Right lobe of liver (tissue), 6 donors: ENCODE measurements at regions not wholly inside any gene's neighbourhood (a gene's known extent, or its start where the extent isn't known, plus 50 kb on each side); places are given as distances from the start of the nearest gene placed in this dataset.
A peak's percentile ranks its signal among the peaks of the same experiment; 100 is the strongest.

Experiments used
- ATAC-seq, 4 donors: fragments of 200-7000 bp; cut with Tn5 transposase; one replicate each; pipeline ENCODE4 v1.9.1; 2020; ENCODE audit warnings: mild to moderate bottlenecking in 4 of 4, moderate library complexity in 4 of 4
- DNase-seq, 3 donors: peaks; one replicate each; pipeline ENCODE4 v3.0.0-alpha.2; 2020
- H3K27ac ChIP-seq, 3 donors: fragments of 200-600 bp; one replicate each; pipeline ENCODE4 v1.8.0; 2022
- H3K27me3 ChIP-seq, 2 donors: fragments of 200-600 bp; one replicate each; pipeline ENCODE4 v1.8.0; 2022
- H3K36me3 ChIP-seq, 4 donors: fragments of 200-600 bp; sonication (generic) in 1 of 4; one replicate each; pipeline versions ENCODE4 v1.5.1 to v1.8.0; 2017 to 2022; ENCODE audit warnings: control low read depth in 1 of 4
- H3K4me1 ChIP-seq, 4 donors: fragments of 200-600 bp; sonication (generic) in 1 of 4; one replicate each; pipeline versions ENCODE4 v1.5.1 to v1.8.0; 2017 to 2022; ENCODE audit warnings: control low read depth in 1 of 4
- H3K4me3 ChIP-seq, 3 donors: fragments of 200-600 bp; one replicate each; pipeline ENCODE4 v1.8.0; 2022
- H3K9me3 ChIP-seq, 4 donors: fragments of 200-600 bp; sonication (generic) in 1 of 4; one replicate each; pipeline versions ENCODE4 v1.5.1 to v1.8.0; 2017 to 2022; ENCODE audit warnings: control low read depth in 1 of 4
- POLR2A ChIP-seq: fragments of 450-650 bp; IDR thresholded peaks from one replicate; pipeline ENCODE4 v1.6.1; 2017; ENCODE audit warnings: antibody characterized with exemption, mild to moderate bottlenecking
- WGBS: methylation state at CpG from one replicate; pipeline ENCODE4 v1.1.6; 2018; ENCODE audit warnings: low coverage, low lambda C conversion rate; ENCODE audit not compliant: insufficient coverage; ENCODE audit errors: missing lambda C conversion rate; 5-methylcytosine and 5-hydroxymethylcytosine counted together
- intact Hi-C, 2 donors: fragments of 100-400 bp; cut with DNase I; formaldehyde crosslinking; loops; one replicate each; pipeline versions ENCODE4 v1.11.2 to v1.14.1; 2022
- TF ChIP-seq, protein P1 (sequence below), 4 donors: fragments of 200-600 bp in 3 of 4; fragments of 450-650 bp in 1 of 4; IDR thresholded peaks; one replicate each; pipeline versions ENCODE4 v1.5.1 to v1.8.0; 2016 to 2022; ENCODE audit warnings: antibody characterized with exemption in 4 of 4, mild to moderate bottlenecking in 2 of 4
- donor health status: DM: no; HTN: yes; CAD: no.
- donor health status: DM: no; HTN: no; CAD: no.
- donor health status: DM: no; HTN: no; CAD: no.
- donor health status: DM: no; HTN: yes; CAD: no.
- donor health status: DM: no; HTN: yes; CAD: no.

DNA sequence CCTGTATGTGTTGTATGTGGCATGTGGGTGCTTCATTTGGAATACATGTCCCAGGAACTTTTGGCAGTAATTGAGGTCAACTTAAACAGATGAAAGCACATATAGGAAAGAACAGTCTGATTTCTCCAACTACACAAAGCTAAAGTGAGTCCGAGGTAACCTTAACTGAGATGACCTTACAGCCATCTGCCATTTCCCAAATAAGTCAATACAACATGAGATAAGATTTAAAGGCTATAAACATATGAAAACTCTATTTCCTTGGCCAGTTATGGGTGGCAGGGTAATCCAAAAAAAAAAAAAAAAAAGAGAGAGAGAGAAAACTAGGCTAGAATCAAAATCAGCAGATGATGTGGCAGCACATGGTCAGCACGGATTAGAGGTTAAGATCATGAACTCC, 1068.3 kb downstream of the KHDRBS2 start:
- WGBS: 30% methylated on average over 2 of the region's 2 CpGs
- no peak for DNase-seq
- TF ChIP-seq, protein P1, sequence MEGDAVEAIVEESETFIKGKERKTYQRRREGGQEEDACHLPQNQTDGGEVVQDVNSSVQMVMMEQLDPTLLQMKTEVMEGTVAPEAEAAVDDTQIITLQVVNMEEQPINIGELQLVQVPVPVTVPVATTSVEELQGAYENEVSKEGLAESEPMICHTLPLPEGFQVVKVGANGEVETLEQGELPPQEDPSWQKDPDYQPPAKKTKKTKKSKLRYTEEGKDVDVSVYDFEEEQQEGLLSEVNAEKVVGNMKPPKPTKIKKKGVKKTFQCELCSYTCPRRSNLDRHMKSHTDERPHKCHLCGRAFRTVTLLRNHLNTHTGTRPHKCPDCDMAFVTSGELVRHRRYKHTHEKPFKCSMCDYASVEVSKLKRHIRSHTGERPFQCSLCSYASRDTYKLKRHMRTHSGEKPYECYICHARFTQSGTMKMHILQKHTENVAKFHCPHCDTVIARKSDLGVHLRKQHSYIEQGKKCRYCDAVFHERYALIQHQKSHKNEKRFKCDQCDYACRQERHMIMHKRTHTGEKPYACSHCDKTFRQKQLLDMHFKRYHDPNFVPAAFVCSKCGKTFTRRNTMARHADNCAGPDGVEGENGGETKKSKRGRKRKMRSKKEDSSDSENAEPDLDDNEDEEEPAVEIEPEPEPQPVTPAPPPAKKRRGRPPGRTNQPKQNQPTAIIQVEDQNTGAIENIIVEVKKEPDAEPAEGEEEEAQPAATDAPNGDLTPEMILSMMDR (IDR thresholded peaks at IDR 0.05): no peak
- no peak for TF ChIP-seq POLR2A
- no peak for ATAC-seq
- Histone ChIP-seq H3K4me3 (no peak overlapping the region), H3K4me1 (no peaks in the 10 kb centered on the region), H3K36me3 (no peaks in the 10 kb centered on the region), H3K27ac (no peak overlapping the region), H3K9me3 (no peaks in the 10 kb centered on the region), H3K27me3 (no peaks in the 10 kb centered on the region)
- intact Hi-C loops: no loop called here

DNA sequence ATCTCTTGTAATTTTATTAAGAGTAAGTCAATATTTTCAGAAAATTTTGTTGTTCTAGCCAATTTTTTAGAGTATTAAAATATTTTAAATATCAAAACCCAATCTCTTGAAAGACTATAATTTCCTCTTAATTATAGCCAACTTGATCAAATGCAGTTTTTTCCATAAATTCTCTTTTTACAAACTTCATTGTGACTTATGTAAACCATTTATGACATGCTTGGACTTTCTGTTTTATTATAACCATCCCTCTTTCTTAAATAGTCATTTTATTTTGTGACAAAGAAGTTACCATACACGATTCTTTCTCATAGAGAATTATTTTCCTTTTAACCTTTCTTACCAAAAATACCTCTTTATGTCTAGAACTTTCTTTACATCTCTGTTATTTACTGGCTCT, 1075.5 kb downstream of the KHDRBS2 start:
- H3K9me3 ChIP-seq: no peaks in the 10 kb centered on the region

DNA sequence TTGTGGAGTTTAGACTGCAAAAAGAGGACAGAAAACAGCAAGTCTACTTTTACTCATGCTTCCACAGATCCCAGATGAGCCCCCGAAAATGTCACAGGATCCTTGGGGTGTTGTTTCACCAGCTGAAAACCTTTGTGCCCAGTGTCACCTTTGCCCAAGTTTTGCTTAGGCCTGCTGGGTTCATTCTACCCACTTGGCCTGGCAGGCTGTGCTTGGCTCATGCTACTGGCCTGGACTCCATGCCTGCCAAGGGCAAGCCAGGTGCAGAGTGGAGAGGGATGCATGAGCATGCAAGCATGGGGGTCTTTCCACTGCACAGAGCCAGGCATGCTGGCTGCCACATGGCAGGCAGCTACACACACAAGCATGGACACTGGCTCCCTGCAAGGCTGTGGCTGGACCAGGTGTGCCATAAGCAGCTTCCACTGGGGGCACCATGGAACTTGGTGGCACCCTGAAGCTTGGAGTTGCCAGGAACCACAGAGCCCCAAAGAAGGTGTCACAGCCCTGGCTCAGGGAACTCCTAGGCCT, 1082.0 kb downstream of the KHDRBS2 start:
- Histone ChIP-seq H3K4me1 (no peaks in the 10 kb centered on the region), H3K4me3 (no peak overlapping the region), H3K9me3 (no peaks in the 10 kb centered on the region), H3K27ac (no peak overlapping the region), H3K27me3 (no peaks in the 10 kb centered on the region), H3K36me3 (no peaks in the 10 kb centered on the region)
- TF ChIP-seq, protein P1 (IDR thresholded peaks at IDR 0.05): no peak
- no peak for TF ChIP-seq POLR2A
- DNase-seq: no peak
- WGBS: 30% methylated on average over 1 of the region's 1 CpG
- intact Hi-C loops: no loop called here
- peak in 1 of 4 donors; percentile 6 for ATAC-seq

More for the DNA sequence above, 1075.5 kb downstream of the KHDRBS2 start:
- no peak overlapping the region for H3K4me3 ChIP-seq
- H3K27me3 ChIP-seq: no peaks in the 10 kb centered on the region
- no peak for ATAC-seq
- no peaks in the 10 kb centered on the region for H3K4me1 ChIP-seq
- intact Hi-C loops: no loop called here
- WGBS: 15% methylated on average over 1 of the region's 1 CpG
- no peaks in the 10 kb centered on the region for H3K36me3 ChIP-seq
- DNase-seq: no peak
- H3K27ac ChIP-seq: no peak overlapping the region
- TF ChIP-seq, protein P1 (IDR thresholded peaks at IDR 0.05): no peak
- no peak for TF ChIP-seq POLR2A

DNA sequence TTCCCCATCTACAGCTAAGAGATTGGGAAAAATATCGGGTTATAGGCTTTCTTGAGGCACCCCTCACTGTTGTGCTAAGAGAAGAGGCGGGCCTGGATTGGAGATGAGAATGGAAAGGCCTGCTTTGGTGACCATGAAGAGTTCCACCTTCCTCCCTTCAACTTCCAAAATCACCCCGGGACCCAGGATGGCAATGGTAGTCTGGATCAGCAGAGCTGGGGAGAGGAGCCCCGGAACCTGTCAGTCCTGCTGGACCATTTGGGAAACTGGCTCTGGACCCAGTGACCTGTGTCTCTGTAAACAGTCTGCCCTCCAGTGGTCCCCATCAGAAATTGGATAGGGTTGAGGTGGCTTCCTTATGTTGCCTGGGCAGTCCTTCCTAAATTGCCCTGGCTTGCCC, 1085.6 kb downstream of the KHDRBS2 start:
- DNase-seq: no peak
- TF ChIP-seq, protein P1 (IDR thresholded peaks at IDR 0.05): no peak
- no peak for TF ChIP-seq POLR2A
- Histone ChIP-seq H3K9me3 (no peaks in the 10 kb centered on the region), H3K4me1 (no peaks in the 10 kb centered on the region), H3K36me3 (no peaks in the 10 kb centered on the region), H3K27ac (no peak overlapping the region), H3K4me3 (no peak overlapping the region), H3K27me3 (no peaks in the 10 kb centered on the region)
- intact Hi-C loops: no loop called here
- ATAC-seq: no peak
- no CpG with 5 or more reads among the region's 4 CpGs for WGBS

DNA sequence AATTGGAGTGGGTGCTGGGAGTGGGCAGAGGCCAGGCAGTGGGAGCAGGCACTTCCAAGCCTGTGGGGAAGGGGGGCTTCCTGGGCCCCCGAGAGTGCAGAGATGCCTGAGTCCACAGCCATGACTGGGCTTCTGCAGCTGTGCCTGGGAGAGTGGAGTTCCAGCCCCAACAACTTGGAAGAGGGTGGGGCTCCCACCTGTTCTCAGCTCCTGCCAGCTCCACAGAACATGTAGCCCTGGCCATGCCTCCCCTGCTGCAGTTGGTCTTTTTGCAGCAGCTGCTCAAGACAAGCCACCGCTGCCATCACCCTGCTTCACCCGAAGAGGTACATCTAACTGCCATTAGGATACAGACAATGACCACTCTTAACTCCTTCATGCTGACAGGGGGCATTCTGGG, 1092.3 kb downstream of the KHDRBS2 start:
- Histone ChIP-seq H3K9me3 (no peaks in the 10 kb centered on the region), H3K36me3 (no peaks in the 10 kb centered on the region), H3K27ac (no peak overlapping the region), H3K4me3 (no peak overlapping the region), H3K27me3 (no peaks in the 10 kb centered on the region), H3K4me1 (no peaks in the 10 kb centered on the region)
- 55% methylated on average over 2 of the region's 3 CpGs for WGBS
- ATAC-seq: peak in 1 of 4 donors; percentile 18
- intact Hi-C loops: no loop called here
- TF ChIP-seq, protein P1 (IDR thresholded peaks at IDR 0.05): no peak
- no peak for TF ChIP-seq POLR2A
- DNase-seq: no peak
